Caco-2 (cell line): ENCODE measurements at regions not wholly inside any gene's neighbourhood (a gene's known extent, or its start where the extent isn't known, plus 50 kb on each side); places are given as distances from the start of the nearest gene placed in this dataset.

Experiments used
- BruUV-seq: library from RNA; stranded (reverse); fragments of 400-500 nt; replicated peaks from 2 replicates; lab custom pipeline; 2021; lab: Mats Ljungman, UMichigan
- CTCF ChIA-PET: fragments of 300-600 bp; sonication (Branson Sonifier 250); formaldehyde crosslinking; loops from one replicate; lab custom pipeline; 2022; ENCODE audit warnings: antibody characterized with exemption; lab: Charles Lee
- POLR2A ChIA-PET: fragments of 300-600 bp; sonication (Branson Sonifier 250); formaldehyde crosslinking; loops from one replicate; lab custom pipeline; 2022; ENCODE audit warnings: antibody characterized with exemption; lab: Charles Lee
- DNase-seq, 2 experiments: peaks; one replicate each; pipeline versions ENCODE4 v3.0.0 to v3.0.0-alpha.2; 2020 to 2022
- H3K27me3 ChIP-seq: replicated peaks from 2 replicates; pipeline ENCODE4 v1.6.0; 2011; ENCODE audit warnings: low read length; ENCODE audit not compliant: control insufficient read depth, insufficient read depth
- H3K36me3 ChIP-seq: 2 replicates; pipeline ENCODE4 v1.5.1; 2011; ENCODE audit warnings: low read length; ENCODE audit not compliant: control insufficient read depth, insufficient read depth
- H3K4me1 ChIP-seq: fragments of 250-450 bp; sonication (Bioruptor Pico); 2 replicates; pipeline ENCODE4 v1.5.1; 2020; ENCODE audit warnings: mild to moderate bottlenecking
- H3K4me3 ChIP-seq: 2 replicates; pipeline ENCODE4 v1.5.1; 2011; ENCODE audit warnings: low read depth, mild to moderate bottlenecking, control low read depth, low read length
- H3K9me3 ChIP-seq: fragments of 250-450 bp; sonication (Bioruptor Pico); 2 replicates; pipeline ENCODE4 v1.5.1; 2020; ENCODE audit warnings: mild to moderate bottlenecking, moderate library complexity
- H3K27ac Mint-ChIP-seq: one replicate; pipeline ENCODE4 v1.8.0; 2022; ENCODE audit warnings: mixed read lengths; ENCODE audit not compliant: unreplicated experiment
- H3K27me3 Mint-ChIP-seq: one replicate; pipeline ENCODE4 v1.8.0; 2022; ENCODE audit warnings: mixed read lengths; ENCODE audit not compliant: insufficient read depth, unreplicated experiment
- H3K36me3 Mint-ChIP-seq: one replicate; pipeline ENCODE4 v1.8.0; 2022; ENCODE audit warnings: mild to moderate bottlenecking, mixed read lengths; ENCODE audit not compliant: insufficient read depth, unreplicated experiment
- H3K4me1 Mint-ChIP-seq: one replicate; pipeline ENCODE4 v1.8.0; 2022; ENCODE audit warnings: low read depth, mixed read lengths; ENCODE audit not compliant: unreplicated experiment
- H3K4me3 Mint-ChIP-seq: one replicate; pipeline ENCODE4 v1.8.0; 2022; ENCODE audit warnings: mild to moderate bottlenecking, moderate library complexity, mixed read lengths; ENCODE audit not compliant: unreplicated experiment
- H3K9me3 Mint-ChIP-seq: one replicate; pipeline ENCODE4 v1.8.0; 2022; ENCODE audit warnings: mixed read lengths; ENCODE audit not compliant: unreplicated experiment
- intact Hi-C: fragments of 100-400 bp; cut with micrococcal nuclease; formaldehyde crosslinking; loops from one replicate; pipeline ENCODE4 v1.10.0; 2022; ENCODE audit not compliant: unreplicated experiment
- TF ChIP-seq, protein P1 (sequence below), 2 experiments: fragments of 200-600 bp in 1 of 2; IDR thresholded peaks; 1 replicate in 1 of 2; 2 replicates in 1 of 2; pipeline versions ENCODE4 v1.5.1 to v1.8.0; 2011 to 2022; ENCODE audit warnings: antibody characterized with exemption in 1 of 2, control low read depth in 1 of 2, inconsistent platforms in 1 of 2, low read depth in 1 of 2, low read length in 1 of 2, mild to moderate bottlenecking in 1 of 2, moderate library complexity in 1 of 2; ENCODE audit not compliant: insufficient read depth in 1 of 2, severe bottlenecking in 1 of 2, unreplicated experiment in 1 of 2

DNA sequence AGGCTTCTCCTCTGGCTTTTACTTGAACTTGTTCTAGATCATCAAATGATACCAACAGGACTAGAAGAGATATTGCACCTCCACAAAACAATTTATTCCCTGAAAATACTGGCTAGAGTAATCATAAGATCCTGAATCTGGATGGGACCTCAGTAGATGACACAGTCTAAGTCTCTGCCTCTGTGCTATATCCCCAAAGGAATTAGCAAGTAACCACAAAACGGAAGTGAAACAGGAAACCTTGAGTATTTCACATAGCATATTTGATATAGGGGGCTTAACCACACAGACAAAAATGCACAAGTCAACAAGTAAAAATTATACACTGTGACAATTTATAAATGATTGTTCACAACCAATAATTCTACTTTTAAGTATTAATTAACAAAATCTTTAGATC, 456.9 kb upstream of the TNP1 start:
- Mint-ChIP-seq H3K36me3 (peaks cover 8% of the 10 kb centered on the region), H3K9me3 (peaks cover 11% of the 10 kb centered on the region), H3K4me1 (peaks cover 14% of the 10 kb centered on the region), H3K27me3 (no peaks in the 10 kb centered on the region), H3K4me3 (no peak overlapping the region), H3K27ac (no peak overlapping the region)
- H3K4me3 ChIP-seq, result no peak overlapping the region
- H3K36me3 ChIP-seq, result no peaks in the 10 kb centered on the region
- H3K27me3 ChIP-seq, result no peaks in the 10 kb centered on the region
- no TSS peak for BruUV-seq
- no peak for DNase-seq
- intact Hi-C loops, result no loop called here
- CTCF ChIA-PET, result no interaction called here
- TF ChIP-seq, protein P1, sequence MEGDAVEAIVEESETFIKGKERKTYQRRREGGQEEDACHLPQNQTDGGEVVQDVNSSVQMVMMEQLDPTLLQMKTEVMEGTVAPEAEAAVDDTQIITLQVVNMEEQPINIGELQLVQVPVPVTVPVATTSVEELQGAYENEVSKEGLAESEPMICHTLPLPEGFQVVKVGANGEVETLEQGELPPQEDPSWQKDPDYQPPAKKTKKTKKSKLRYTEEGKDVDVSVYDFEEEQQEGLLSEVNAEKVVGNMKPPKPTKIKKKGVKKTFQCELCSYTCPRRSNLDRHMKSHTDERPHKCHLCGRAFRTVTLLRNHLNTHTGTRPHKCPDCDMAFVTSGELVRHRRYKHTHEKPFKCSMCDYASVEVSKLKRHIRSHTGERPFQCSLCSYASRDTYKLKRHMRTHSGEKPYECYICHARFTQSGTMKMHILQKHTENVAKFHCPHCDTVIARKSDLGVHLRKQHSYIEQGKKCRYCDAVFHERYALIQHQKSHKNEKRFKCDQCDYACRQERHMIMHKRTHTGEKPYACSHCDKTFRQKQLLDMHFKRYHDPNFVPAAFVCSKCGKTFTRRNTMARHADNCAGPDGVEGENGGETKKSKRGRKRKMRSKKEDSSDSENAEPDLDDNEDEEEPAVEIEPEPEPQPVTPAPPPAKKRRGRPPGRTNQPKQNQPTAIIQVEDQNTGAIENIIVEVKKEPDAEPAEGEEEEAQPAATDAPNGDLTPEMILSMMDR (IDR thresholded peaks at IDR 0.05; ENCODE audit: insufficient read depth in 1 of 2, low read depth in 1 of 2, low read length in 1 of 2, severe bottlenecking in 1 of 2, unreplicated experiment in 1 of 2), result no peak
- peaks cover 14% of the 10 kb centered on the region; the same call in 1 of the 2 replicates for H3K4me1 ChIP-seq
- POLR2A ChIA-PET, result interaction anchor here (0.6 kb wide), 1 partner anchor 31 kb away, joined by 4 read pairs; no protein-coding TSS in a partner anchor
- H3K9me3 ChIP-seq, result peaks cover 6% of the 10 kb centered on the region

DNA sequence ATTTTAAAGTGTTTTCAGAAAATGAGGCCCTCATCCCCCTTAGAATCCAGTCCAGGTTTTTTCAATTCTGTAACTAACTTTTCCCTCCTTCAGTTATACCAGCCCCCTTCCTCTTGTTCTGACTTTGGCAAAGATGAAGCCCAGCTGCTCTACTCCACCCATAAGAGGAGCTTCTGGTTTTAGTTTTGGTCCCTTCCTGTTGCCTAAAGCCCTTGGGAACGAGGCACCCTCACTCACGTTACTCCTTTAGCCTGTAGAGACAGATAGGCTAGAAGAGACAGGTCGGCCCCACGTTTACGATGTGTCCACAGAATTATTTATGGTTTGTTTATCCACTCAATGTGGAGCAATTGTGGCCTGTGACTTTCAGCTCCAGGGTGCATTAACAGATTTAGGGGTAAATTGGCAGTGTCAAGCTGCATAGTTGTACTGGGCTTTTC, 454.2 kb upstream of the TNP1 start:
- TF ChIP-seq, protein P1 (IDR thresholded peaks at IDR 0.05; ENCODE audit: insufficient read depth in 1 of 2, low read depth in 1 of 2, low read length in 1 of 2, severe bottlenecking in 1 of 2, unreplicated experiment in 1 of 2), result no peak
- BruUV-seq, result no TSS peak

DNA sequence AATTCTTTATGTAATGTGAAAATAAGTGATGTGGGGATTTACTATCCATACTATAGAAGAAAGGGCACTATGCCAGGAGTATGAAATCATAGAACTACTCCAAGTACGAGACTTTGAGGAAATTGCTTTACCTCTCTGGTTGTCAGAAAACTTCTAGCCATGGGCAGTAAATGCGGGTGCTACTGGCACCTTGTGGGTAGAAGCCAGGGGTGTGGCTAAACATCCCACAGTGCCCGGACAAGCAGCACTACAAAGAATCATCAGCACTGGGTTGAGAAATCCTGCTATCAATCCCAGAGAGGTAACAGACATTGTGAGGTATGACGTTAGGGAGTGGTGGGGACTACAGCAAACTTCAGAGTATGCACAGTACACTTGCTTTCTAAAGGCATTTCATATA, 453.5 kb upstream of the TNP1 start:
- no peak overlapping the region for H3K27ac Mint-ChIP-seq
- no peak overlapping the region for H3K4me3 ChIP-seq
- DNase-seq, result no peak
- peaks cover 6% of the 10 kb centered on the region for H3K9me3 ChIP-seq
- ChIA-PET POLR2A (no interaction called here), CTCF (no interaction called here)
- TF ChIP-seq, protein P1 (IDR thresholded peaks at IDR 0.05; ENCODE audit: insufficient read depth in 1 of 2, low read depth in 1 of 2, low read length in 1 of 2, severe bottlenecking in 1 of 2, unreplicated experiment in 1 of 2), result no peak
- no peaks in the 10 kb centered on the region; the same call in 1 of the 2 replicates for H3K36me3 ChIP-seq
- H3K4me1 ChIP-seq, result peaks cover 14% of the 10 kb centered on the region; the same call in 1 of the 2 replicates
- BruUV-seq, result no TSS peak
- peaks cover under 1% of the 10 kb centered on the region for H3K27me3 Mint-ChIP-seq
- peaks cover 8% of the 10 kb centered on the region for H3K36me3 Mint-ChIP-seq
- peaks cover 14% of the 10 kb centered on the region for H3K4me1 Mint-ChIP-seq
- intact Hi-C loops, result no loop called here
- no peak overlapping the region for H3K4me3 Mint-ChIP-seq
- peaks cover 28% of the 10 kb centered on the region for H3K9me3 Mint-ChIP-seq
- no peaks in the 10 kb centered on the region for H3K27me3 ChIP-seq

More for the DNA sequence above, 454.2 kb upstream of the TNP1 start:
- H3K4me1 Mint-ChIP-seq, result peaks cover 14% of the 10 kb centered on the region
- peak; percentile 63 to 67 for DNase-seq
- H3K27me3 Mint-ChIP-seq, result no peaks in the 10 kb centered on the region
- peaks cover 8% of the 10 kb centered on the region for H3K36me3 Mint-ChIP-seq
- Histone ChIP-seq H3K9me3 (peaks cover 6% of the 10 kb centered on the region), H3K27me3 (no peaks in the 10 kb centered on the region), H3K36me3 (no peaks in the 10 kb centered on the region), H3K4me3 (no peak overlapping the region), H3K4me1 (peaks cover 14% of the 10 kb centered on the region; the same call in 1 of the 2 replicates)
- no peak overlapping the region for H3K4me3 Mint-ChIP-seq
- POLR2A ChIA-PET, result no interaction called here
- intact Hi-C loops, result loop anchor here (1.0 kb wide), 4 partner anchors 17 to 124 kb away; no protein-coding TSS in a partner anchor
- peaks cover 24% of the 10 kb centered on the region for H3K9me3 Mint-ChIP-seq
- CTCF ChIA-PET, result no interaction called here
- peak overlapping the region; percentile 42 for H3K27ac Mint-ChIP-seq
